ENCODE measurements at regions not wholly inside any gene's neighbourhood (a gene's known extent, or its start where the extent isn't known, plus 50 kb on each side); places are given as distances from the start of the nearest gene placed in this dataset.

DNA sequence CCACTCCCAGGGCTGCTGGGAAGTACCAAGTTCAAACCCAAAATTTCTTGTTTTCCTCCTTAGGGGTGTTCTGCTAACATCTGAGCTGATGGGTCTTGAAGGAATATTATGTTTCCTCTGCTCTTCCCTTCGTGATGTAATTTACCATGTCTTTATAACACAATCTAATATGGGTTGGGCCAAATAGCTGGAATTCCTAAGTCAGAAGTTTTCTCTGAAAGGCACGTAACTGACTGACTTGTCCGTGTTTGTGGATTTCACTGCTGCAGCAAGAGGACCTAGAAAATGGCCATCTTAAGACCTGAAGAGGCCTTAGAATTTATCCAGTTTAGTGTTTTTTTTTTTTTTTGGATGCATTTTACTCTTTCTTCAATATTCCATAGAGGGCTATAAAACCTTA is 256.7 kb downstream of the DCDC2C start:
- no peak for DNase-seq

GRCh38 chr2:3962719-3963118 is 259.3 kb downstream of the DCDC2C start:
- DNase-seq, result no peak

DNA sequence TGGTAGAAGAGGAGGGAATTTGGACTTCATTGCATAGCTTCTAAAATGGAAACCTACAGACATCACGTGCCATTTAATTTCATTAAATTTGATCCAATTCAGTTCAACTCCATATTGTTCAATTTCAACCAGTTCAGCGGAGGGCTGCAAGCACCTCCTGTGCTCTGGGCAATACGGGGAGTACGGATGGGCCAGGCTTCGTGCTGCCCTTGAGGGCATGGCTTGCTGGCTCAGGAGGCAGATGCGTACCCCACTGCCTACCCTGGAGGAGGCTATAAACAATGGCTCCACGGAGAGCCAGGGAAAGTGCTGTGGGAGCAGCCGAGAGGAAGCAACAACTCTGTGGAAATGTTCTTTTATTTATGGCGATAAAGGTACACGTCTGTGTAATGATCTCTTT is 261.8 kb downstream of the DCDC2C start:
- no peak for DNase-seq

DNA sequence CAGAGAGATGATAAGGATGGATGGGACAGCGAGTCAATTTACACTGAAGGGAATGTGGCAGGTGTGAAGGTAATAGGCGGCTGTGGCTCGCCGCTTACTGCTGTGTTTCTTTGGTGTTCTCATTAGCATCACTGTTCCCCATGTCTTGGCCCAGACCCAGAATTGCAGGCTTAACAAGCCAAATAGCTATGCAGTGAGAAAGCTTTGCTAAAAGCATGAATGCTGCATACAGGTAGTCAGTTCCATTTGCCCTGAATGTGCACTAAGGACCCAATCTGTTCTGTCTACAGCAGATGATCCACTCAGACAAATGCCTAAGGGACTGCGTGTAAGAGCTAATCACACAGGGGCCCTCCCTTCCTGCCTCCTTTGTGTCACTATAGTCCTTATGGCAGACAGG is 262.6 kb downstream of the DCDC2C start:
- no peak for DNase-seq

- DNase-seq, result no peak
Observed at GRCh38 chr2:3966470-3966869, 263.1 kb downstream of the DCDC2C start.

- no peak for DNase-seq
Observed at GRCh38 chr2:3968736-3969135, 265.4 kb downstream of the DCDC2C start.

- no peak for DNase-seq
Observed at GRCh38 chr2:3970791-3971651, 267.6 kb downstream of the DCDC2C start.

- no peak for DNase-seq
Observed at GRCh38 chr2:3971652-3972192, 268.3 kb downstream of the DCDC2C start.

- DNase-seq, result no peak
Observed at GRCh38 chr2:3972377-3972776, 269.0 kb downstream of the DCDC2C start.

DNA sequence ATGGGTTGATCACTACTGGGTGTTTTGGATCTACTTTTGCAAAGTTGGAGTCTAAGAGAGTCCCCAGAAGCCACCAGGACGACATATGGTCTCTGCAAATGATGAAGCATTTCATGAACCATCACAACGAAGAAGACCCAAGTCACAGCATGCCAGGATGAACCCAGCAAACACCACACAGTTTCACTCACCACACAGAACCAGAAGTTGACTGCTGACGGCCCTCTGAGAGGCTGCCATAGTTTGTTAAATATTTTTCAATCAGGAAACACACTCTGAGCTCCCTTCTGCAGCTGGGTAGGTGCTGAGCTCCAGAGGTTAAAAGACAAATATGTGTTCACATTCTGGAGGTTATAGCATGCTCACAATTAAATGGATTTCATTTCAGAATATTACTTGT is 271.4 kb downstream of the DCDC2C start:
- DNase-seq, result no peak

- DNase-seq, result no peak
Observed at GRCh38 chr2:3981446-3981987, 278.1 kb downstream of the DCDC2C start.

DNA sequence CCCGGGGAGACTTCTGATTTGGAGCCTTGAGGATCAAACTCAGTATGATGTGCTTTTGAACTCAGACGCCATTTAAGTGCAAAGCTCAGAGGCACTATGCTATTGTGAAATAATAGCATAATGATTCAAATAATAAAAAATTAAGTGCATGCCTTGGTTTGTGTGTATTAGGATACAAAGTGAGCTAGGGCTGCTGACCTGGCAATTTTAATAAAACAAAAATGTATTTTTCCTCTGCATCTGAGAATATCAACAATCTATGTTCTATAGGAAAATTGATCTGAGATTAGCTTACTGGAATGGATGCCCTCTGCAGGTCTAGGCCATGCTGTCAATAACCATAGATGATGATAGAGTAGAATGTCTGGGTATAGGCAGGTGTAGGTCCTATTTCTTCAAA is 278.8 kb downstream of the DCDC2C start:
- DNase-seq, result no peak

- DNase-seq, result no peak
Observed at GRCh38 chr2:3986063-3986462, 282.7 kb downstream of the DCDC2C start.

DNA sequence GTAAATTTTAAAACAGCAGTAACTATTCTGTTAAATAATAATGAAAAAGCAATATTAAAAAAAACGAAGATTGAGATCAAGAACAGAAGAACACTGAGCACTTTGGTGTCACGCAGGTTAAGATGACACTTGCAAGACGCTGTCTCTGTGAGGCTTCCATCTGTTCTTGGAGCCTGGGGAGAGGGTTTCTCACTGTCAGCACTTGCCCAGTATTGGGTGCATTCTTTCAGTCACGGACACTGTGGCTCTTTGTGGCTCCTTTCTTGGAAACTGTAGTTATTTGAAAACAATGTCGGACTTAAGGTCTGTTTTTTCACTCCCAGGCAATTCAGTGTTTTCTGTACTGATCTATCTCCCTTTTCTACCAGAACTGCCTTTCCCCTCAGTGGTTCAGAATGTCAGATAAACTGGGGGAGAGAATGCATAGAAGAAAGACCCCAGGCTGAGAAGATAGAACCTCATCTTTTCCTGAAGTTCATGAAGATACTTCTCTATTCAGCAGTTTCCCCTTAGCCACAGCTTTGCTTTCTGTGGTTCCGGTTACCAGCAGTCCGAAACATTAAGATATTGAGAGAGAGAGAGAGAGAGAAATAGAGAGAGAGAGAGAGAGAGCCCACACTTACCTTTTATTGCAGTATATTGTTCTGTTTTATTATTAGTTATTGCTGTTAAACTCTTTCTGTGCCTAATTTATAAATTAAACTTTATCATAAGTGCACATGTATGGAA is 283.3 kb downstream of the DCDC2C start:
- DNase-seq, result no peak

GRCh38 chr2:4002841-4003403 is 299.5 kb downstream of the DCDC2C start:
- no peak for DNase-seq

GRCh38 chr2:4012197-4012596 is 308.8 kb downstream of the DCDC2C start:
- no peak for DNase-seq

GRCh38 chr2:4018535-4018934 is 315.2 kb downstream of the DCDC2C start:
- no peak for DNase-seq

DNA sequence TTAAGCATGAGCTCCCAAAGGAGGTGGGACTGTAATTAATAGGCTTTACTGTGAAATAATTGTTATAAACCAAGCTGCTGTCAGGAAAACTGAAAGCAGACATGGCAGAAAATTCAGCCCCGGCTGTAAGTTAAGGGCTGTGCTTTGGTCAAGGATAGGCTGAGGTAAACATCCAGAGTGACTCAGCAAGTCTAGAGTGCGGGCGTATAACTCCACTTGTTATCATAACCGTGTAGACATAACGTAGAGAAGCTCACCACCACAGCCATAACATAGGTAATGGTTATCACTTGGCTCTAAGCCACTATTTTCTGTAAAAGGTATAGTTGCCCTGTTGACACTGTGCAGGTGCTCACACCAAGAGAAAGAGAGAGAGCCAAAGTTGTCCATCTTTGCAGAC is 316.8 kb downstream of the DCDC2C start:
- no peak for DNase-seq

DNA sequence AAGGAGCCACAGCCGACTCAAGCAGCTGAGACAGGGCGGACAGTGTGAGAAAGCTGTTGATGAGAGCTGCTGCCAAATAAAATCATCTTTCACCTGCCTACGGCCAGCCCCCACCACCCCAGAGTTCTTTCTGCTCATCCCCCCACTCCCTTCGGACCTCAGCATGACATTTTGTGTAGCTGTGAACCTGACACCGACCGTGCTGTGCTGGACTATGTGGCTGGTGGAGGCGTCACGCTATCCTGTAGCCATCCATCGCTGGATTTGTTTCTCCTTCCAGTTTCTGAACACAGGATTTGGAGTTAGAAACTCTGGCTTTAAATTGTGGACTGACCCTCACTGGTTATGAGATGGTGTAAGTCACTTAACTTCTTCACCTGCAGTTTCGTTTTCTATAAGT is 317.3 kb downstream of the DCDC2C start:
- no peak for DNase-seq

DNA sequence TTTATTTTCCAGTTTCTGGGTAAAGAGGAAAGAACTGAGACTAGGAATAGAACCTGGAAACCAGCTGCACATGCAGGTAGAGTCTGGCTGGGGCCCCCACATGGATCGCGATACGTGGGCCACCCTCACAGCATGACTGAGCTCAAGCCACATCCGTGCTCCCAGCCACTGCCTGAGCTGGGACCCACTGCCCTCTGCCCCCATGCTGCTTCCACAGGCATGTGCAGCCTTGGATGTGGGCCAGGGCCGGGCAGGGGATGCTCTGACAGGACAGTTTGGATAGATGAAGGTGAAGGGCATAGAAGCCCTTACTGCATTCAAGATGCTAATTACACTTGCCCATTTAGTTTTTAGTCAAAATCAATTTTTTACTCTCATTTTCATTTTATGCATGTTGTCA is 321.2 kb downstream of the DCDC2C start:
- no peak for DNase-seq

DNA sequence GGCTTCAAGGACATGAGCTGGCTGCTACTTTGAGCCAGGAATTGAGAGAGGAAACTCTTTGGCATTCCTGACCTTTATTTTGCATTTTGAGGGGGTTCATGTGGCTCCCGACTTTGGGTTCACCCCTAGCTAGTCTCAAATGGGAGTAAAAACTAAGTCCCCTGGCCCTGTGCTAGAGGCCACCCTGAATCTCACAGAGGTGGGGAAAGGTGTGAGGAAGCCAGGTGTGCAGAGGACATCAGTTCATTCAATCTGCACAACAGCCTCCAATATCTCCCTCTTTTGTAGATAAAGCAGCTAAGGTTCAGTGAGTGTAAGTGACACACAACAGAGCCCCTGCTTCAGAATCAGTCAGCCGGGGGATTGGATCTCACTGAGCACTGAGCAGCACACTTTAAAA is 325.7 kb downstream of the DCDC2C start:
- DNase-seq, result no peak

DNA sequence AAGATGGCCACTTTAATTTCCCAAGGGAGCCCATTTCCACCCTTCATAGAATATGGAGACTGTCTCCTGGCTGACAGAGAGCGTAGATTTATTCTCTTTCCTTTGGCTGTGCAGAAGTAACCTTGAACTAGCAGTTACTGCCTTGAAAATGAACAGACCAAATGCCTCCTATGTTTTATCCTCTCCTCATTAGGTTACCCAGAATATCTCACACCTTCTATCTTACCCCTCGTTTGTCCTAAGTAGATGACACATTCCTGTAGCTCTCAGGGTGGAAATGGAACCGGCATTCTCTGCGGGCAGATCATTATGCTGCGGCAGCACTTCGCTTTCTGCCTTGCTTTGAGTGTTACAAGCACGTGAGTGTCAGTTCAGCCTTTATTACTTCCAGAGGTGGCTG is 336.5 kb downstream of the DCDC2C start:
- DNase-seq, result no peak

Measured in hypothalamus (tissue), 51 donors.